ENCODE measurements at regions not wholly inside any gene's neighbourhood (a gene's known extent, or its start where the extent isn't known, plus 50 kb on each side); places are given as distances from the start of the nearest gene placed in this dataset.

DNA sequence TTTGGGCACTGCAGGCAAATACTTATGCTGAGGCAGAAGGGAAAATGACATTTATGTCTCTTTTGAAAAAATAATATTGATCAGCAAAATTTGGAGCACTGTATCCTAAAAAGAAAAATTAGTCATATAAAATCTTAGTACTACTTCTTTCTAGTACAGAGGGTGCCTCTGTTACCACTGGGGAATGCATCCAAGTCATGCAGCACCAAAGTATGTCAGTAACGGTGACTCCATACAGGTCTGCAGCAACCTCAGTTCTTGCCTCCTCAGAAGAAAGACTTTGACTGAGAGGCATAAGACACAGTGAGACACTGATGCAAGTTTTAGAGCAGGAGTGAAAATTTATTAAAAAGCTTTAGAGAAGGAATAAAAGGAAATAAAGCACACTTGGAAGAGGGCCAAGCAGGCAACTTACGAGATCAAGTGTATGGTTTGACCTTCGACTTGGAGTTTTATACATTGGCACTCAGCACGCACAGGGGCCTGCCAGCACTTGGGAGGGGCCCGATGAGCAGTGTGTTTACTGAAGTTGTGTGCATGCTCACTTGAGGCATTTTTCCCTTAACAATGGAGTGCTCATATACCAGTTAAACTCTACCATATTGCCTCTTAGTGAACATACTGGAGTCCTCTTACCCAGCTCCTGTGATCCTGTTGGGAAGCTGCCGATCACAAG, 1244.8 kb downstream of the EPHA7 start:
- Histone ChIP-seq H3K4ac (replicated peaks; ENCODE audit: insufficient read length, low read depth, low read length) (no peak overlapping the region), H3K23ac (ENCODE audit: insufficient read length) (no peak overlapping the region), H3K27me3 (replicated peaks in 1 of 4; ENCODE audit: control insufficient read depth in 3 of 4, extremely low read depth in 1 of 4, insufficient read depth in 3 of 4, low read length in 3 of 4) (no peaks in the 10 kb centered on the region), H3K36me3 (ENCODE audit: control insufficient read depth in 2 of 4, insufficient read depth in 4 of 4, low read length in 3 of 4) (no peaks in the 10 kb centered on the region), H3K18ac (ENCODE audit: extremely low read depth, low read length) (no peak overlapping the region), H3K56ac (replicated peaks; ENCODE audit: insufficient read length, low read depth, low read length) (no peak overlapping the region), H3K4me1 (replicated peaks in 1 of 4; ENCODE audit: control insufficient read depth in 3 of 4, insufficient read depth in 4 of 4, low read length in 3 of 4) (0 out of 7 replicates have a peak, but pooled peaks cover 0 to 5% (median 0%) of the 10 kb centered on the region in 4 experiments), H3K4me2 (ENCODE audit: insufficient read depth in 1 of 2, low read depth in 2 of 2, low read length in 2 of 2) (no peak overlapping the region), H2AK5ac (ENCODE audit: low read depth, low read length) (no peak overlapping the region), H3K79me2 (ENCODE audit: control insufficient read depth in 1 of 2, insufficient read depth in 2 of 2, low read length in 2 of 2) (no peaks in the 10 kb centered on the region), H2BK5ac (ENCODE audit: low read depth, low read length) (no peak overlapping the region), H2BK15ac (ENCODE audit: low read length) (no peak overlapping the region), H4K5ac (ENCODE audit: insufficient read length, low read depth, low read length) (no peak overlapping the region), H2AFZ (ENCODE audit: low read length) (no peak overlapping the region), H4K20me1 (replicated peaks in 1 of 2; ENCODE audit: control insufficient read depth in 1 of 2, insufficient read depth in 2 of 2, low read length in 2 of 2) (no peaks in the 10 kb centered on the region), H3K27ac (ENCODE audit: low read depth, low read length) (no peak overlapping the region), H2BK20ac (ENCODE audit: low read length) (no peak overlapping the region), H2BK12ac (ENCODE audit: low read depth, low read length) (no peak overlapping the region), H4K91ac (replicated peaks; ENCODE audit: insufficient read length, low read length) (no peak overlapping the region), H3K14ac (ENCODE audit: insufficient read length) (no peak overlapping the region), H3K9me3 (ENCODE audit: insufficient read depth in 2 of 2, low read depth in 1 of 2, low read length in 1 of 2) (no peaks in the 10 kb centered on the region), H3K23me2 (ENCODE audit: low read depth, low read length) (no peaks in the 10 kb centered on the region), H2BK120ac (replicated peaks; ENCODE audit: low read depth, low read length) (no peak overlapping the region), H3K4me3 (ENCODE audit: extremely low read depth in 1 of 4, insufficient read depth in 2 of 4, low read depth in 3 of 4, low read length in 4 of 4) (no peak overlapping the region), H3K79me1 (ENCODE audit: low read depth, low read length) (no peaks in the 10 kb centered on the region), H3K9ac (replicated peaks in 1 of 4; ENCODE audit: extremely low read depth in 1 of 4, low read depth in 3 of 4, low read length in 3 of 4) (no peak overlapping the region), H4K8ac (ENCODE audit: extremely low read depth, insufficient read depth, low read length) (no peak overlapping the region)
- DNase-seq (ENCODE audit: low read depth in 1 of 2, low spot score in 2 of 2) (no peak), FAIRE-seq (no peak)
- WGBS, 2 experiments (ENCODE audit: extremely low coverage in 1 of 2, insufficient coverage in 1 of 2, insufficient read length in 1 of 2, insufficient replicate concordance in 2 of 2, low coverage in 1 of 2, low lambda C conversion rate in 2 of 2, missing lambda C conversion rate in 1 of 2), result 100% methylated on average over 6 of the region's 6 CpGs; no CpG with 5 or more reads in 1 of the 2 experiments
- POLR2A ChIA-PET (ENCODE audit: partially characterized antibody), result no interaction called here
- CTCF ChIA-PET (ENCODE audit: partially characterized antibody), result no interaction called here
- TF ChIP-seq GABPA (IDR thresholded peaks at IDR 0.05; ENCODE audit: borderline replicate concordance, insufficient read depth, low read length) (no peak), POLR2A (IDR thresholded peaks at IDR 0.05; ENCODE audit: control extremely low read depth in 1 of 2, low read depth in 2 of 2, low read length in 2 of 2) (no peak), ATF3 (IDR thresholded peaks at IDR 0.05; ENCODE audit: insufficient read depth, low read depth, low read length) (no peak), RXRA (IDR thresholded peaks at IDR 0.05; ENCODE audit: insufficient read depth, low read depth, low read length) (no peak), CEBPB (IDR thresholded peaks at IDR 0.05; ENCODE audit: low read depth, low read length) (no peak), BACH1 (IDR thresholded peaks at IDR 0.05; ENCODE audit: low read length) (no peak), POLR2AphosphoS5 (IDR thresholded peaks at IDR 0.05; ENCODE audit: low read depth, low read length) (no peak), CTCF (IDR thresholded peaks at IDR 0.05; ENCODE audit: control extremely low read depth in 1 of 3, insufficient read depth in 1 of 3, low read depth in 1 of 3, low read length in 3 of 3) (no peak), ASH2L (IDR thresholded peaks at IDR 0.05; ENCODE audit: low read length) (no peak)

Measured in H1 (cell line).